Epithelial cell of proximal tubule (primary cell): ENCODE measurements at regions not wholly inside any gene's neighbourhood (a gene's known extent, or its start where the extent isn't known, plus 50 kb on each side); places are given as distances from the start of the nearest gene placed in this dataset.

Experiments used
- DNase-seq: peaks from one replicate; pipeline ENCODE4 v3.0.0-alpha.2; 2011; ENCODE audit warnings: low read depth
- H3K4me3 ChIP-seq: 2 replicates; pipeline ENCODE4 v1.5.1; 2011; ENCODE audit warnings: low read depth, mild to moderate bottlenecking, low read length
- CTCF ChIP-seq: conservative IDR thresholded peaks from 2 replicates; pipeline ENCODE4 v1.5.1; 2012; ENCODE audit warnings: low read depth, mild to moderate bottlenecking, low read length

GRCh38 chr1:219757890-219758289 lies 145.0 kb upstream of the ZC3H11B start:
- TF ChIP-seq CTCF = no peak
- DNase-seq = no peak
- H3K4me3 ChIP-seq = no peak overlapping the region

- no peak for DNase-seq
- TF ChIP-seq CTCF = no peak
- no peak overlapping the region for H3K4me3 ChIP-seq
Measured at GRCh38 chr1:219755234-219755633, 142.3 kb upstream of the ZC3H11B start.

GRCh38 chr1:219754767-219755166 lies 141.9 kb upstream of the ZC3H11B start:
- H3K4me3 ChIP-seq = no peak overlapping the region
- TF ChIP-seq CTCF = no peak
- no peak for DNase-seq

GRCh38 chr1:219753914-219754313 lies 141.0 kb upstream of the ZC3H11B start:
- DNase-seq = no peak
- H3K4me3 ChIP-seq = no peak overlapping the region
- TF ChIP-seq CTCF = no peak

GRCh38 chr1:219752645-219753044 lies 139.7 kb upstream of the ZC3H11B start:
- no peak for TF ChIP-seq CTCF
- no peak overlapping the region for H3K4me3 ChIP-seq
- no peak for DNase-seq

- H3K4me3 ChIP-seq = no peak overlapping the region
- no peak for TF ChIP-seq CTCF
Measured at GRCh38 chr1:219751870-219752507, 139.1 kb upstream of the ZC3H11B start.

GRCh38 chr1:219749370-219749769 lies 136.5 kb upstream of the ZC3H11B start:
- no peak overlapping the region for H3K4me3 ChIP-seq
- DNase-seq = no peak
- TF ChIP-seq CTCF = no peak

More at GRCh38 chr1:219751870-219752507, 139.1 kb upstream of the ZC3H11B start:
- no peak for DNase-seq
